ENCODE measurements at regions not wholly inside any gene's neighbourhood (a gene's known extent, or its start where the extent isn't known, plus 50 kb on each side); places are given as distances from the start of the nearest gene placed in this dataset.
"Not testable (repeated sequence)": the region's sequence is repeated elsewhere in the genome, so short reads cannot be mapped to it uniquely, and the experiment has no call there.

GRCh38 chr7:50854831-50855230 is 72.1 kb upstream of the GRB10 start:
- no peak for DNase-seq (ENCODE audit: low spot score)

GRCh38 chr7:50854247-50854646 is 71.6 kb upstream of the GRB10 start:
- no peak for DNase-seq (ENCODE audit: low spot score)

- no peak for DNase-seq (ENCODE audit: low spot score)
Observed at GRCh38 chr7:50853311-50853710, 70.6 kb upstream of the GRB10 start.

GRCh38 chr7:50852901-50853300 is 70.2 kb upstream of the GRB10 start:
- no peak for DNase-seq (ENCODE audit: low spot score)

- no peak for DNase-seq (ENCODE audit: low spot score)
Observed at GRCh38 chr7:50851891-50852290, 69.2 kb upstream of the GRB10 start.

- no peak for DNase-seq (ENCODE audit: low spot score)
Observed at GRCh38 chr7:50851451-50851850, 68.8 kb upstream of the GRB10 start.

GRCh38 chr7:50849991-50850390 is 67.3 kb upstream of the GRB10 start:
- DNase-seq (ENCODE audit: low spot score): no peak

GRCh38 chr7:50848203-50848602 is 65.5 kb upstream of the GRB10 start:
- DNase-seq (ENCODE audit: low spot score): no peak

- DNase-seq (ENCODE audit: low spot score): not testable (repeated sequence)
Observed at GRCh38 chr7:50844861-50845260, 62.2 kb upstream of the GRB10 start.

- no peak for DNase-seq (ENCODE audit: low spot score)
Observed at GRCh38 chr7:50842041-50842440, 59.3 kb upstream of the GRB10 start.

- no peak for DNase-seq (ENCODE audit: low spot score)
Observed at GRCh38 chr7:50838675-50839377, 56.1 kb upstream of the GRB10 start.

- DNase-seq (ENCODE audit: low spot score): no peak
Observed at GRCh38 chr7:50837965-50838364, 55.3 kb upstream of the GRB10 start.

- no peak for DNase-seq (ENCODE audit: low spot score)
Observed at GRCh38 chr7:50836646-50837045, 54.0 kb upstream of the GRB10 start.

- DNase-seq (ENCODE audit: low spot score): no peak
Observed at GRCh38 chr7:50835156-50835555, 52.5 kb upstream of the GRB10 start.

GRCh38 chr7:50834679-50835078 is 52.0 kb upstream of the GRB10 start:
- DNase-seq (ENCODE audit: low spot score): no peak

- no peak for DNase-seq (ENCODE audit: low spot score)
Observed at GRCh38 chr7:50834031-50834535, 51.4 kb upstream of the GRB10 start.

- DNase-seq (ENCODE audit: low spot score): no peak
Observed at GRCh38 chr7:50832744-50833143, 50.0 kb upstream of the GRB10 start.
